Epithelial cell of esophagus (primary cell): ENCODE measurements at regions not wholly inside any gene's neighbourhood (a gene's known extent, or its start where the extent isn't known, plus 50 kb on each side); places are given as distances from the start of the nearest gene placed in this dataset.

ENCODE experiments used
- DNase-seq: peaks from one replicate; pipeline ENCODE4 v3.0.0; 2010; ENCODE audit warnings: low read depth
- H3K4me3 ChIP-seq: 2 replicates; pipeline ENCODE4 v1.5.1; 2011; ENCODE audit warnings: mild to moderate bottlenecking, low read length, control low read depth
- TF ChIP-seq, protein P1 (sequence below): IDR thresholded peaks from 2 replicates; pipeline ENCODE4 v1.5.1; 2011; ENCODE audit warnings: low read depth, mild to moderate bottlenecking, low read length, control low read depth, inconsistent platforms; ENCODE audit not compliant: insufficient read depth; ENCODE audit errors: missing control alignments

DNA sequence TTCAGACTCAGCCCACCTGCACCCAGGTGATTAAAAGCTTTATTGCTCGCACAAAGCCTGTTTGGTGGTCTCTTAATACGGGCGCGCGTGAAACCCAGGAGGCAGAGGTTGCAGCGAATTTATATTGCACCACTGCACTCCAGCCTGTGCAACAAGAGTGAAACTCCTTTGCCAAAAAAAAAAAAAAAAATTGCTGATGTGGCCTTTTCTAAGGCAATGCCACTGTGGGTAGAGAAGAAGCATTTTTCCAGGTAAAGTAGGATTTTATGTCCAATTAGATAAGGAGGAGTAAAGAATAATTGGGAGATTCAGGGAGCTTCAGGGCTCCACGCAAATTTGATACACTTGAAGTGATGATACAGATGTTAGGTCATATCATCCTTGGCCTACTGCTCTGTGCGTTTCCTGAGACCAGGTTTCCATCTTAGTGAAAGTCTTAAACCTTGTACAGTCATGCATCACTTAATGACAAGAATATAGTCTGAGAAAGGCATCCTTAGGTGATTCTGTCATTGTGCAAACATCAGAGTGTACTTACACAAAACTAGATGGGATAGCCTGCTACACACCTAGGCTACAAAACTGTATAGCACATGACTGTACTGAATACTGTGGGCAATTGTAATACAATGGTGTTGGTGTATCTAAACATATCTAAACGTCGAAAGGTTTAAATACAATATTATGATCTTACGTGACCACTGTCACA is 150.9 kb downstream of the SPRY2 start:
- DNase-seq, result no peak
- TF ChIP-seq, protein P1, sequence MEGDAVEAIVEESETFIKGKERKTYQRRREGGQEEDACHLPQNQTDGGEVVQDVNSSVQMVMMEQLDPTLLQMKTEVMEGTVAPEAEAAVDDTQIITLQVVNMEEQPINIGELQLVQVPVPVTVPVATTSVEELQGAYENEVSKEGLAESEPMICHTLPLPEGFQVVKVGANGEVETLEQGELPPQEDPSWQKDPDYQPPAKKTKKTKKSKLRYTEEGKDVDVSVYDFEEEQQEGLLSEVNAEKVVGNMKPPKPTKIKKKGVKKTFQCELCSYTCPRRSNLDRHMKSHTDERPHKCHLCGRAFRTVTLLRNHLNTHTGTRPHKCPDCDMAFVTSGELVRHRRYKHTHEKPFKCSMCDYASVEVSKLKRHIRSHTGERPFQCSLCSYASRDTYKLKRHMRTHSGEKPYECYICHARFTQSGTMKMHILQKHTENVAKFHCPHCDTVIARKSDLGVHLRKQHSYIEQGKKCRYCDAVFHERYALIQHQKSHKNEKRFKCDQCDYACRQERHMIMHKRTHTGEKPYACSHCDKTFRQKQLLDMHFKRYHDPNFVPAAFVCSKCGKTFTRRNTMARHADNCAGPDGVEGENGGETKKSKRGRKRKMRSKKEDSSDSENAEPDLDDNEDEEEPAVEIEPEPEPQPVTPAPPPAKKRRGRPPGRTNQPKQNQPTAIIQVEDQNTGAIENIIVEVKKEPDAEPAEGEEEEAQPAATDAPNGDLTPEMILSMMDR, result no peak
- no peak overlapping the region for H3K4me3 ChIP-seq

DNA sequence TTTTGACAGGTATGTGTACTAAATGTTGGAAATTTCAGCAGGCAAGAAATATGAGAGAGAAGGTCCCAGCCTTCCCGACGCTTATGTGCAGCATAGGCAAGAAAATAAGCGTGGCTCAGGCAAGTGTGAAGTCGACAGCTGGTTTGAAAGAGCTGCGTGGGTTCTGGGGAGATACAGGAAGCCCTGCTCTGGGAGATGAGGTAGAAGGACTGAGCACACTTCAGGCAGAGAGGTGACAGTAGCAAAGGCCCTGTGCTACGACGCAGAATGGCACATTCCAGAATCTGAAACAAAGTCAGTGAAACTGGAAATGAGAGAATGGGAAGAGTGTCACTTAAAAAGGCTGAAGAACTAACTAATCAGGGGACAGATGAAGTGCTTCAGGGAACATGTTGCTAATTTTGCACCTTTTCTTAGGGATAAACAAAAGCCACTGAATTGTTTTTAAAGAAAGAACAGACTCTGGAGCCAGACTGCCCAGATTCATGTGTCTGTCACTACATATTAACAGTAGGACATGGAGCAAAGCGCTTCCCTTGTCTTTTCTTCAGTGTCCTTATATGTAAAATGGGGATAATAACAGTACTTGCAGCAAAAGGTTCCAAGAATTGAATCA is 160.1 kb downstream of the SPRY2 start:
- H3K4me3 ChIP-seq, result no peak overlapping the region
- TF ChIP-seq, protein P1, result no peak
- DNase-seq, result no peak

DNA sequence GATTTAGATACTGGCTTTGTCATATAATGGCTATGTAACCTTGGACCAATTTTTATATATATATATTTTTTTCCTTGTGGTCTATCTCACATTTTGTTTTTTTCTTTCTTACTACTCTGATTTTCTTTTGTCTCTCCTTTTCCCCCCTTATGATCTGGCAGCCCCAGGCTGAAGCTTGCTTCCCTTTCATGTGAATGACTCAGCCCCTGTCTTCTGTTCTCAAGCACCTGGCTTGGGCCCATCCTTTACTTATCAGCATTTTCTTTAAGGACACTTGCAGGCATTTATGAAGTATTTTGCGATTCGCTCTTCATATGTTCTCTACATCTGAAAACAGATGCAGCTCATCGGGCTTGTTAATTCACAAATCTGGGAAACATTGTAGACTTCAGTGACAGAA is 163.6 kb downstream of the SPRY2 start:
- no peak overlapping the region for H3K4me3 ChIP-seq
- TF ChIP-seq, protein P1, result no peak
- peak; percentile 70 for DNase-seq

DNA sequence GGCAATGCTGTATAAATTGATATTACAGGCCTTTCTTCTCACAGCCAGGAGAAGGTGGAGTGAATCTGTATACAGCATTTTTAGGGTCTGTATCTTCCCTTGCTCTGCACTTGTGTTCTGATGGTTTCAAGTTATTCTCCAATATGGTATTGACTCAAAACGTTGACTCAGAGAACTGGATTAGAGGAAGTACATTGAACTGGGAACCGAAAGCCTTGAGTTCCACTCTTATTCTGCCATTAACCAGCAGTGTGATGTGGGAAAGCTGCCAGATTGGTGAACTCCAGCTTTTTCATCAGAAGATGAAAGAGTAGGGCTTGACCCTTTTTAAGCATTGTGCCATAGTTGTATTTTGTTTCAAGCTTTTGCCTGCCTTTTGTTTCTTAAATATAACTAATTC is 167.7 kb downstream of the SPRY2 start:
- TF ChIP-seq, protein P1, result no peak
- no peak overlapping the region for H3K4me3 ChIP-seq
- peak; percentile 4 for DNase-seq

DNA sequence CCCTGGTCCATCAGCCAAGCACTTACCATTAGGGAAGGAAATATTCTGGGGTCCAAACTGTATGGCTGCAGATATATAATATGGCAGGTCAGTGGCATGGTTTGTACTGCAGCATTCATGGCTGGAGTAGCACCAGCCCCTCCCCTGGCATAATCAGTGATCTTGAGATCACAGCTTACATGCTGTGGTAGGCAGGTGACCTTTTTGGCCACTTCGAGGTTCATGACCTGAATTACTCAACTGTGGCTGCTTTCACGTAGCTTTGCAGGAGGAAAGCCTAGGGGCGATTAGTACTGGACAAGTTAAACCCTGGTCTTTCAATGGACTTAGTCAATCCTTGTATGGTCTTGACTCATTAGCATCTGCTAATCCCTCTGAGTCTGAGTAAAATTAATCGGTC is 169.8 kb downstream of the SPRY2 start:
- TF ChIP-seq, protein P1, result no peak
- H3K4me3 ChIP-seq, result no peak overlapping the region
- DNase-seq, result peak; percentile 8

DNA sequence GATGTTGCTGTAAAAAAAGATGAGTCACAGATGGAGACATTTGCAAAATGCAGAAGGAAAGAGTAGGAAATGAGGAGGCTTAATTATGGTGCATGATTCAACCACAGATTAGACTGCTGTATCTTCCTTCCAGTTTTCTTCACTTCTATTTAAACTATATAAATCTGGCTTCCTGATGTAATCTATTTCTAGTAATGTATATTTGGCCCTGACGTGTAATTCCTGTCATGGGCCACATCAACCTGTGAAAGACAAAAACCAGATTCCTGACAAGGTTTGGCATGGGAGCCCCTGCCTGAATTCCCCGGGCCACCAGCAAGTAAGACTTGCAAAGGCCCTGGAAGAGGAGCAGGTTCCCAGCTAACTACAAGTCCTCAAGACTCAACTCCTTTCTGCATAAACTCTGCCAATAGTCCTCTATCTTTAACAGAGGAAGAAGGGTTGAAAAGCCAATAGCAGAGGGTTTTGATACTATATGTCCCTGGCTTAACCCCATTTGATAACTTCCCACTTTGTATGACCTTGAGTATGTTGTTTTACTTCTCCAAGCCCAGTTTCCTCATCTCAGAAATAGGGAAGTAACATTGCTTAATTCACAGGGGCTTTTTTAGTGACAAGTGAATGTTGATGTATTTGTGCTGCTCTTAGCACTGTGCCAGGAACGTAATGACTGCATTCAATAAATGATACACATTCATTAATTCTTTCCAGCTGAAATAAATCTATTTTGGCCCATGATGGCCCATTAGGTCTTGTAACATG is 172.7 kb downstream of the SPRY2 start:
- TF ChIP-seq, protein P1, result no peak
- DNase-seq, result peak; percentile 33
- no peak overlapping the region for H3K4me3 ChIP-seq

DNA sequence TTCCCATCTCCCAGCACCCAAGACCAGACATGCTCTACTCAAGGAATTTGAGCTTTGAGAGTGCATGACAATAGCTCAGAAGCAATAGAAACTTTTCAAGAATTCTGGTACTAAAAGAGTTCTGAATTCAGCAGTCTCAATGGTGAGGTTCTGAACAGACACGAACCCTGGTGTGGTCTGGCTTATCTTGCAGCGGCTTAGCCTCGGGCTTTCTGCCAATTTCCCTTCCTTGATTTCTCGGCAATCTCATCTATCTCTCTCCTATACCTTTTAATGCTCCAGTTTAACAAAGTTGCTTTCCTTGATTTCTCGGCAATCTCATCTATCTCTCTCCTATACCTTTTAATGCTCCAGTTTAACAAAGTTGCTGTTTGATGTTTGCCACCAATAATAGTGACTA is 174.6 kb downstream of the SPRY2 start:
- TF ChIP-seq, protein P1, result no peak
- no peak overlapping the region for H3K4me3 ChIP-seq
- no peak for DNase-seq
